Dedifferentiated amniotic fluid mesenchymal stem cell (primary cell): ENCODE measurements at regions not wholly inside any gene's neighbourhood (a gene's known extent, or its start where the extent isn't known, plus 50 kb on each side); places are given as distances from the start of the nearest gene placed in this dataset.
A peak's percentile ranks its signal among the peaks of the same experiment; 100 is the strongest.

Source experiments
- DNase-seq: peaks from one replicate; pipeline ENCODE4 v3.0.0-alpha.2; 2016; ENCODE audit errors: extremely low spot score

GRCh38 chr4:140316799-140317198 is 56.6 kb upstream of the SCOC start:
- no peak for DNase-seq

GRCh38 chr4:140315970-140316369 is 57.5 kb upstream of the SCOC start:
- DNase-seq = no peak

- no peak for DNase-seq
These were observed 58.0 kb upstream of the SCOC start for GRCh38 chr4:140315438-140315837.

GRCh38 chr4:140315019-140315418 is 58.4 kb upstream of the SCOC start:
- no peak for DNase-seq

GRCh38 chr4:140312100-140312499 is 61.3 kb upstream of the SCOC start:
- DNase-seq = no peak

- no peak for DNase-seq
These were observed 62.1 kb upstream of the SCOC start for GRCh38 chr4:140311257-140311835.

GRCh38 chr4:140309124-140309870 is 64.1 kb upstream of the SCOC start:
- DNase-seq = peak; percentile 54

- peak; percentile 86 for DNase-seq
These were observed 64.9 kb upstream of the SCOC start for GRCh38 chr4:140308366-140309123.

GRCh38 chr4:140305053-140305452 is 68.4 kb upstream of the SCOC start:
- DNase-seq = no peak

- no peak for DNase-seq
These were observed 69.1 kb upstream of the SCOC start for GRCh38 chr4:140304346-140304745.

- no peak for DNase-seq
These were observed 71.1 kb upstream of the SCOC start for GRCh38 chr4:140302151-140302859.

GRCh38 chr4:140300271-140300970 is 73.0 kb upstream of the SCOC start:
- peak; percentile 23 for DNase-seq

- no peak for DNase-seq
These were observed 75.4 kb upstream of the SCOC start for GRCh38 chr4:140298001-140298400.

- no peak for DNase-seq
These were observed 76.2 kb upstream of the SCOC start for GRCh38 chr4:140297221-140297570.

- DNase-seq = peak; percentile 92
These were observed 76.9 kb upstream of the SCOC start for GRCh38 chr4:140296335-140297220.

GRCh38 chr4:140293979-140294378 is 79.5 kb upstream of the SCOC start:
- no peak for DNase-seq

- no peak for DNase-seq
These were observed 82.2 kb upstream of the SCOC start for GRCh38 chr4:140291259-140291658.

GRCh38 chr4:140289486-140289885 is 84.0 kb upstream of the SCOC start:
- DNase-seq = no peak

GRCh38 chr4:140286456-140286855 is 87.0 kb upstream of the SCOC start:
- no peak for DNase-seq

- no peak for DNase-seq
These were observed 89.0 kb upstream of the SCOC start for GRCh38 chr4:140284456-140284855.
